HG03457 (cell line): ENCODE measurements at regions not wholly inside any gene's neighbourhood (a gene's known extent, or its start where the extent isn't known, plus 50 kb on each side); places are given as distances from the start of the nearest gene placed in this dataset.
"Not testable (repeated sequence)": the region's sequence is repeated elsewhere in the genome, so short reads cannot be mapped to it uniquely, and the experiment has no call there.

Experiments
- ATAC-seq: cut with Tn5 transposase; IDR thresholded peaks from one replicate; pipeline ENCODE4 v1.9.1; 2021; ENCODE audit warnings: moderate number of reproducible peaks; ENCODE audit not compliant: unreplicated experiment

- no peak for ATAC-seq
Measured at GRCh38 chr18:30713299-30713698, 329.2 kb downstream of the DSC3 start.

GRCh38 chr18:30712383-30712782 lies 330.2 kb downstream of the DSC3 start:
- peak; percentile 64 for ATAC-seq

GRCh38 chr18:30709595-30709994 lies 332.9 kb downstream of the DSC3 start:
- ATAC-seq: no peak

- no peak for ATAC-seq
Measured at GRCh38 chr18:30705943-30706342, 336.6 kb downstream of the DSC3 start.

- no peak for ATAC-seq
Measured at GRCh38 chr18:30698571-30698970, 344.0 kb downstream of the DSC3 start.

GRCh38 chr18:30696201-30696600 lies 346.3 kb downstream of the DSC3 start:
- ATAC-seq: no peak

GRCh38 chr18:30694773-30695172 lies 347.8 kb downstream of the DSC3 start:
- no peak for ATAC-seq

- no peak for ATAC-seq
Measured at GRCh38 chr18:30689216-30689615, 353.3 kb downstream of the DSC3 start.

- no peak for ATAC-seq
Measured at GRCh38 chr18:30687501-30687900, 355.0 kb downstream of the DSC3 start.

- no peak for ATAC-seq
Measured at GRCh38 chr18:30684825-30685481, 357.6 kb downstream of the DSC3 start.

- no peak for ATAC-seq
Measured at GRCh38 chr18:30683836-30684235, 358.7 kb downstream of the DSC3 start.

GRCh38 chr18:30682672-30683071 lies 359.9 kb downstream of the DSC3 start:
- ATAC-seq: no peak

- no peak for ATAC-seq
Measured at GRCh38 chr18:30679285-30679930, 363.1 kb downstream of the DSC3 start.

GRCh38 chr18:30677813-30678212 lies 364.7 kb downstream of the DSC3 start:
- ATAC-seq: not testable (repeated sequence)

GRCh38 chr18:30676053-30676480 lies 366.5 kb downstream of the DSC3 start:
- ATAC-seq: no peak

- no peak for ATAC-seq
Measured at GRCh38 chr18:30675493-30675892, 367.0 kb downstream of the DSC3 start.

GRCh38 chr18:30675072-30675471 lies 367.5 kb downstream of the DSC3 start:
- no peak for ATAC-seq

- ATAC-seq: no peak
Measured at GRCh38 chr18:30674596-30674995, 367.9 kb downstream of the DSC3 start.

- ATAC-seq: not testable (repeated sequence)
Measured at GRCh38 chr18:30672439-30672838, 370.1 kb downstream of the DSC3 start.

GRCh38 chr18:30658306-30658705 lies 384.2 kb downstream of the DSC3 start:
- no peak for ATAC-seq

- ATAC-seq: no peak
Measured at GRCh38 chr18:30652387-30652786, 390.2 kb downstream of the DSC3 start.

GRCh38 chr18:30650499-30650898 lies 392.0 kb downstream of the DSC3 start:
- no peak for ATAC-seq

- ATAC-seq: no peak
Measured at GRCh38 chr18:30644158-30644557, 398.4 kb downstream of the DSC3 start.
